ENCODE measurements at regions not wholly inside any gene's neighbourhood (a gene's known extent, or its start where the extent isn't known, plus 50 kb on each side); places are given as distances from the start of the nearest gene placed in this dataset.

- no peak for DNase-seq (ENCODE audit: low read depth in 2 of 2)
Measured at GRCh38 chr7:130962109-130962508, 228.1 kb upstream of the KLF14 start.

DNA sequence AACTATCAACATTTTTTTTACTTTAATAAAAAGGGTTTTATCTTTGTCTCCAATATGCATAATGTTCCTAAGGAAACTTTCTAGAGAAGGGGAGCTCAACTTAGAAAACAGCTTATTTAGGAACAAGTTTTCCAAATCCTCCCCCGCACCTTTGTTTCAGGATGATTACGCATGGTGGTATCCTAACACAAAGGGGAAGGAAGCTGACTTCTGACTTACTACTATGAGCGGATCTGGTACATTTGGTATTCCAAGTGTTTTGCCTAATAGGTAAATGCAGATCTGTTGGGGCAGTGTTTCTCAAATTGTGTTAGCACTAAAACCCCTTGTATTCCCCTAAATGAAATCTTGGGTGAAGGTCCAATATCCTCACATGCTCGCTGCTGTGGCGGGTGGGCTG lies 229.3 kb upstream of the KLF14 start:
- no peak for DNase-seq (ENCODE audit: low read depth in 2 of 2)

DNA sequence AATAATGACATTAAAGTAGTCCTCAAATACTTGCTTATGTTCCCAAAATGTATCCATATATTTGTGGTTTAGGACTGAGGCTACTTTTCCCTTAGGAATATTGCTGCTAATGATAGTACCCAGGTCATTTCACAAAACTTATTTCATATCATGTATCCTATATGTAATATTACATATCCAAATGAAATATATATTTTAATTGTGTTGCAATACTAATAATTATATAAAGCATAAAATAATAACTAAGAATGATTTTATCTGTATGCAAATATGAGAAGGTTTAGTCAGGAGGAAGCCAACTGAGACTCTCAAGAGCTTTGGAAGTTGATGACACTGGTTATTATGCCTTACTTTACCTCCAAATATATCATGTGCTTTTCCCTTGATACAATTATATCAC lies 231.5 kb upstream of the KLF14 start:
- no peak for DNase-seq (ENCODE audit: low read depth in 2 of 2)

- no peak for DNase-seq (ENCODE audit: low read depth in 2 of 2)
Measured at GRCh38 chr7:130966246-130967009, 232.4 kb upstream of the KLF14 start.

DNA sequence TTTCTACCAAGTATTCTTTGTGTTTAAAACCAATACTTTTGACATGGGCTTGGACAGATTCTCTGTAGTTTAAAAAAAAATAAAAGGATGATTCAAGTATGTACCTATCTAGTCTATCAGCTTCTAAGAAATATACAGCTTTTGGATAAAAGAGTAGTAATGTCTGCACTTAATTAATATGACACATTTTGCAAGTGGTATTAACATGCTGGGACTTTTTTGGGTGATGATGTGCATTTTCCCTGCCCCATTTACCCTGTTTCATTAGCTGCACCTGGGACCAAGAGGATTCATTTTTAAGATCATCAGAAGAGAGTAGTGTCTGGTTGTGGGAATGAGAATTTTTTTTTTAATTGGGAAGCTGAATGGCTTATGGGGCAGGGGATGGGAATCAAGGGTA lies 236.2 kb upstream of the KLF14 start:
- DNase-seq (ENCODE audit: low read depth in 2 of 2), result no peak

DNA sequence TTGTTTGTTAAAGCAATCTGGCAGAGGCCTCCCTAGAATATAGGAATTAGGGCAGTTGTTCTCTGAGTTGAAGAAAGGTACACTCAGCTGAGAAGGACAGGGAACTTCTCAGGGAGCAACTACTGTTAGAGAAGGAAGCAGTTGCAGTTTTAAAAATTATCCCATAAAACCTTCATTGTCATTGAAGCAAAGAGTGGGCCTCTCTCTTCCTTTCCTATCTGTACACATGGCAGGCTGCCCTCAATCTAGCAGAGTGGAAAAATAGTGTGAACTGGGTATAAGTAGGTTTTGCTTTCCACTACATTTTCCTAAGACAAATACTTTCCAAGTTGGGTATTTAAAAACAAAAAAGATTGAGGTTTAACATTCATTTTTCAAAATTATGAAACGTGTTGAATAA lies 236.7 kb upstream of the KLF14 start:
- no peak for DNase-seq (ENCODE audit: low read depth in 2 of 2)

DNA sequence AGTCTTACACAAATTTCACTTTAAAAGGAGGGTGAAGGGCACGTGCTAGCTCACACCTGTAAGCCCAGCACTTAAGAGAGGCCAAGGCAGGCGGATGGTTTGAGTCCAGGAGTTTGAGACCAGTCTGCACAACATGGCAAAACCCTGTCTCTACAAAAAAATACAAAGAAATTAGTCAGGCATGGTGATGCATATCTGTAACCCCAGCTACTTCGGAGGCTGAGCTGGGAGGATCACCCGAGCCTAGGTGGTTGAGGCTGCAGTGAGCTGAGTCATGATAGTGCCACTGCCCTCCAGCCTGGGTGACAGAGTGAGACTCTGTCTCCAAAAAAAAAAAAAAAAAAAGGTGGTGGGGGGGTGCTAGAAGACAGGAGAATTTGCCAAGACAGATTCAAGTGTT lies 237.3 kb upstream of the KLF14 start:
- peak in 1 of 2 donors; percentile 45 for DNase-seq (ENCODE audit: low read depth in 2 of 2)

DNA sequence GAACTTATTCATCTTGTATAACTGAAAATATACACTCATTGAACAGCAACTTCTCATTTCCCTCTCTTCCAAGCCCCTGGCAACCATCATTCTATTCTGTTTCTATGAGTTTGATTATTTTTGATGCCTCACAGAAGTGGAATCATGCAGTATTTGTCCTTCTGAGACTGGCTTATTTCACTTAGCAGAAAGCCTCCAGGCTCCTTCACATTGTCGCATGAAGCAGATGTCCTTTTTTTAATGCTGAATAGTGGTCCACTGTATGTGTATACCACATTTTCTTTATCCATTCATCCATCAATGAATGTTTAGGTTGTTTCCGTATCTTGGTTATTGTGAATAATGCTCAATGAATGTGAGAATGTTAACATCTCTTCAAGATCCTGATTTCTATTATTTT lies 238.2 kb upstream of the KLF14 start:
- no peak for DNase-seq (ENCODE audit: low read depth in 2 of 2)

DNA sequence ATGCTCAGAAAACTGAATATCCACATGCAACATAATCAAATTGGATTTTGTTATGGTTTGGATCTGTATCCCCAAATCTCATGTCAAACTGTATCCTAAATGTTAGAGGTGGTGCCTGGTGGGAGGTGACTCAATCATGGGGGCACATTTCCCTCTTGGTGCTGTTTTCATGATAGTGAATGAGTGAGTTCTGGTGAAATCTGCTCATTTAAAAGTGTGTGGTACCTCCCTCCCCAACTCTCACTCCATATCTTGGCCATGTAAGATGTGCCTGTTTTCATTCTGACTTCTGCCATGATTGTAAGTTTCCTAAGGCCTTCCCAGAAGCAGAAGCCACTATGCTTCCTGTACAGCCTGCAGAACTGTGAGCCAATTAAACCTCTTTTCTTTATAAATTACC lies 239.6 kb upstream of the KLF14 start:
- DNase-seq (ENCODE audit: low read depth in 2 of 2), result no peak

- DNase-seq (ENCODE audit: low read depth in 2 of 2), result no peak
Measured at GRCh38 chr7:130974169-130974568, 240.2 kb upstream of the KLF14 start.

DNA sequence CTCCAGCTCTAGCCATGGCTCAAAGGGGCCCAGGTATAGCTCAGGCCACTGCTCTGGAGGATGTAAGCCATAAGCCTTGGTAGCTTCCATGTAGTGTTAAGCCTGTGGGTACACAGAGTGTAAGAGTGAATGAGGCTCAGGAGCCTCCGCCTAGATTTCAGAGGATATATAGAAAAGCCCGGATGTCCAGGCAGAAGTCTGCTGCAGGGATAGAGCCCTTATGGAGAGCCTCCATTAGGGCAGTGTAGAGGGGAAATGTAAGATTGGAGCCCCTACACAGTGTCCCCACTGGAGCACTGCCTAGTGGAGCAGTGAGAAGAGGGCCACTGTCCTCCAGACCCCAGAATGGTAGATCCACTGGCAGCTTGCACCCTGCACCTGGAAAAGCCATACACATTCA lies 240.8 kb upstream of the KLF14 start:
- DNase-seq (ENCODE audit: low read depth in 2 of 2), result no peak

DNA sequence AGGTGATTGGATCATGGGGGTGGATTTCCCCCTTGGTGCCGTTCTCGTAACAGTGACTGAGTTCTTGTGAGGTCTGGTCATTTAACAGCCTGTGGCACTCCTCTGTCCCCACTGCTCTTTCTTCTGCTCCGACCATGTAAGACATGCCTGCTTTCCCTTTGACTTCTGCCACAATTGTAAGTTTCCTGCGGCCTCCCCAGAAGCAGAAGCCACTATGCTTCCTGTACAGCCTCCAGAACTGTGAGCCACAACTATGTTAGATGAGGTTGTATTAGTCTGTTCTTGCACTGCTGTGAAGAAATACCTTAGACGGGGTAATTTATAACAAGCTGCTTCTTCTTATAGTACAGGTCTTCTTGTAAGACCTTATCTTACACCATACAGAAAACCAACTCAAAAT lies 241.7 kb upstream of the KLF14 start:
- no peak for DNase-seq (ENCODE audit: low read depth in 2 of 2)

GRCh38 chr7:130982160-130982638 lies 248.2 kb upstream of the KLF14 start:
- no peak for DNase-seq (ENCODE audit: low read depth in 2 of 2)

- no peak for DNase-seq (ENCODE audit: low read depth in 2 of 2)
Measured at GRCh38 chr7:130982651-130983050, 248.6 kb upstream of the KLF14 start.

DNA sequence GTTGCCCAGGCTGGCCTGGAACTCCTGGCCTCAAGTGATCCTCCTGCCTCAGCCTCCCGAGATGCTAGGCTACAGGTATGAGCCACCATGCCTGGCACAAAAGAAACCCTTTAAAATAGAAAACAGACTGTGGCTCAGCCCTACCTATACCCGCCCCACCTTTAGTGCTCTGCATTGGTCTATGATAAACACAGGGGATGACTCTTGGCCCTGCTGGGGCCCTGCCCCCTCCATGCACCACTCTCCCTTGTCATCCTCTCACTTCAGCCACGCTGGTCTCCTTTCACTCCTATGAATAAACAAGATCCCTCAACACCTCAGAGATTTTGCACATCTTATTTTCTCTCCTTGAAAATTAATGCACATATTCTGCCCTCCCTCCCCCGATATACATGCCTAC lies 251.4 kb upstream of the KLF14 start:
- DNase-seq (ENCODE audit: low read depth in 2 of 2), result no peak

DNA sequence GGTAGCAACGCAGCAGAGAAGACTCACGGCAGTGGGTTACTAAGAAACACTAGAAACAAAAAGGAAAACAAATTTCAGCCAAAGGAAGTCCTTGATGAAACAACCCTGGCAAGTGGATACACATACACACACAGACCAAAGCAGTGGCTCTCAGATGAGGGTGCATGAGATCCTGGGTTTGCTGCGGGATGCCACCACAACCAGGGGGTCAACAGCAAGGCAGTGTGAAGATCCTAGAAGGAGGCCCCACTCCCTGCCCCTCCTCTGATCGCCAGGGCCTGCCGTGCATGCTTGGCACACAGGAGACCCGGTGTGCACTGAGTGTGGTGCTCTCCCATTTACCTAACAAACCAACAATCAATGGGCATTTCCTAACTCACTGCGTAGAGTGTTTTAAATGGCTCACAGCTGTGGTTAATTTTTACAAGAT lies 252.3 kb upstream of the KLF14 start:
- DNase-seq (ENCODE audit: low read depth in 2 of 2), result no peak

DNA sequence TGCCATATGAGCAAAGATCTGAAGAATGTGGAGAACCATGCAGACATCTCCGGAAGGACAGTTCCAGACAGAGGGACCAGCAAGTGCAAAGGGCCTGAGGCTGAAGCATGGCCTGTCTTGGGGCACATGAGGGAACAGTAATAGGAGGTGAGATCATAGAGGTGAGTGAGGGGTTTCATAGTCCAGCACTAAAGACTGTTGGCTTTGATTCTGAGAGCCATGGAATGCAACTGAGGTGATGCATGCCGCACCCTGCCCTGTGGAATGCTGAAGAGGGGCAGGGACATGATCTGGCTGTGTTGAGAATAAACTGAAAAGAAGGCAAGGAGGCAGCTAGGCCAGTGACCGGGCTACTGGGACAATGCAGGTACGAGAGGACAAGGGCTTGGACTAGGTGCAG lies 253.1 kb upstream of the KLF14 start:
- DNase-seq (ENCODE audit: low read depth in 2 of 2), result no peak

- DNase-seq (ENCODE audit: low read depth in 2 of 2), result no peak
Measured at GRCh38 chr7:130988443-130988842, 254.4 kb upstream of the KLF14 start.

GRCh38 chr7:130989101-130989795 lies 255.2 kb upstream of the KLF14 start:
- DNase-seq (ENCODE audit: low read depth in 2 of 2), result no peak

DNA sequence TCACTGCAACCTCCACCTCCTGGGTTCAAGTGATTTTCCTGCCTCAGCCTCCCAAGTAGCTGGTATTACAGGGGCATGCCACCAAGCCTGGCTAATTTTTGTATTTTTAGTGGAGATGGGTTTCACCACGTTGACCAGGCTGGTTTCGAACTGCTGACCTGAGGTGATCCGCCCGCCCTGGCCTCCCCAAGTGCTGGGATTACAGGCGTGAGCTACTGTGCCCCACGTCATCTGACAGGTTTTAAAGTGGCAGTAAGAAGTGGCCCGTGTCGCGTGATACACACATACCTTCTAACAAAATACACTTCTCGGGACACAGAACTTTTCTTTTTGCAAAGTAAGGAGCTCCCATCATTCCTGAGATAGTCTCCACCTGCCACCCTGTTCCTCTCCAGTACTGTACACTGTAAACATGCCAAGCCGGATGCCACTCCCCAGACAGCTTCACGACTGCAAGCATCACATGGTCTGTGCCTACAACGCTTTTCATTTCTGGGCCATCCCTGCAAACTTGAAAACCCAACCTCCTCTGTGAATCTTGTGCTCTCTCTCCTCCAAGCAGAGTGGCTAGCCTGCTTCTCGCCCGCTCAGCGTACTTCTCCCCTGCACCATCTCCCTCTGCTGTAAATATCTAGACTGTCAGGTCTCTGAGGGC lies 256.3 kb upstream of the KLF14 start:
- DNase-seq (ENCODE audit: low read depth in 2 of 2), result no peak

DNA sequence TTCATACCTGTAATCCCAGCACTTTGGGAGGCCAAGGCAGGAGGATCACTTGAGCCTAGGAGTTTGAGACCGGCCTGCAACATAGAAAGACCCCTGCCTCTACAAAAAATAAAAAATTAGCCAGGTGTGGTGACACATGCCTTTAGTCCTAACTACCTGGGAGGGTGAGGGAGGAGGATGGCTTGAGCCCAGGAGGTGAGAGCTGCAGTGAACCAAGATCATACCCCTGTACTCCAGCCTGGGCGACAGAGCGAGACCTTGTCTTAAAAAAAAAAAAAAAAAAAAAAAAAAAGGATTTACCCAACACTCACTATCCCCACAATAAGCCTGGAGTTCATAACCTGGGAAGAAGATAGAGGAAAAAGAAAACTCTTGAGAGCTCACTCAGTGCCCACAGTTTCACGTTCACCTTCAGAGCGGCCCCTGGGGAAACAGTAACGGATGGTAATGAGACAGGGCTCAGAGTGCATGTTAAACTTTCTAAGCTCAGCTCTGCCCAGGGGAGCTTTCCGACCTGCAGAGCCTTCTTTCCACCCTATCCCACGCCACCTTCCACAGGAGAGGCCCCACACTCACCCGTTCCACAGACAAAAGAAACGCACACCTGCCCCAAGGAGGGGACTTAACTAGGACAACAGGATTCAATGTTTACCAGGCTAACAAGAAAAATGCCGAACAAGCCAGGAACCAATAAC lies 259.8 kb upstream of the KLF14 start:
- no peak for DNase-seq (ENCODE audit: low read depth in 2 of 2)

GRCh38 chr7:130994378-130995115 lies 260.5 kb upstream of the KLF14 start:
- DNase-seq (ENCODE audit: low read depth in 2 of 2), result no peak

Data from stimulated activated CD8-positive, alpha-beta memory T cell treated with anti-CD3 and anti-CD28 coated beads, Interleukin-15, amount 100 ng/mL, for 4 hours (primary cell).